ENCODE measurements at regions not wholly inside any gene's neighbourhood (a gene's known extent, or its start where the extent isn't known, plus 50 kb on each side); places are given as distances from the start of the nearest gene placed in this dataset.

GRCh38 chr3:20395692-20396091 is 209.7 kb upstream of the SGO1 start:
- TF ChIP-seq REST (tag by site-specific recombination; IDR thresholded peaks at IDR 0.05) (no peak), CTCF (tag by site-specific recombination; IDR thresholded peaks at IDR 0.05) (no peak)
